PC-9 (cell line): ENCODE measurements at regions not wholly inside any gene's neighbourhood (a gene's known extent, or its start where the extent isn't known, plus 50 kb on each side); places are given as distances from the start of the nearest gene placed in this dataset.
A peak's percentile ranks its signal among the peaks of the same experiment; 100 is the strongest.

Experiments used
- BruUV-seq: library from RNA; stranded (reverse); fragments of 400-500 nt; replicated peaks from 2 replicates; lab custom pipeline; 2021; lab: Mats Ljungman, UMichigan
- CTCF ChIA-PET: fragments of 300-600 bp; sonication (Branson Sonifier 250); formaldehyde crosslinking; loops from one replicate; lab custom pipeline; 2022; ENCODE audit warnings: antibody characterized with exemption; lab: Charles Lee
- POLR2A ChIA-PET: fragments of 300-600 bp; sonication (Branson Sonifier 250); formaldehyde crosslinking; loops from one replicate; lab custom pipeline; 2022; ENCODE audit warnings: antibody characterized with exemption; ENCODE audit not compliant: unreplicated experiment; lab: Charles Lee
- DNase-seq, 2 experiments: peaks; one replicate each; pipeline versions ENCODE4 v3.0.0 to v3.0.0-alpha.2; 2015 to 2022; ENCODE audit warnings: mixed read lengths in 1 of 2
- H2AFZ ChIP-seq: fragments of 200-600 bp; sonication (generic); 2 replicates; pipeline ENCODE4 v1.8.1; 2017; ENCODE audit warnings: antibody characterized with exemption
- H3F3A ChIP-seq: fragments of 200-600 bp; sonication (generic); 2 replicates; pipeline ENCODE4 v1.8.1; 2017; ENCODE audit warnings: antibody characterized with exemption, mild to moderate bottlenecking, low read depth; ENCODE audit not compliant: insufficient read depth
- H3K27ac ChIP-seq: fragments of 200-600 bp; sonication (generic); 2 replicates; pipeline ENCODE4 v1.6.1; 2016; ENCODE audit warnings: mixed run types
- H3K27me3 ChIP-seq: fragments of 200-600 bp; sonication (generic); 2 replicates; pipeline ENCODE4 v1.6.1; 2016; ENCODE audit warnings: low read depth, mixed run types; ENCODE audit not compliant: insufficient read depth
- H3K36me3 ChIP-seq: fragments of 200-600 bp; sonication (generic); 2 replicates; pipeline ENCODE4 v1.6.1; 2016; ENCODE audit warnings: low read depth, mixed run types
- H3K4me1 ChIP-seq: fragments of 200-600 bp; sonication (generic); replicated peaks from 2 replicates; pipeline ENCODE4 v1.6.1; 2016; ENCODE audit warnings: mixed run types; ENCODE audit not compliant: insufficient read depth
- H3K4me2 ChIP-seq: fragments of 200-600 bp; sonication (generic); 2 replicates; pipeline ENCODE4 v1.6.1; 2017; ENCODE audit warnings: mixed run types
- H3K4me3 ChIP-seq: fragments of 200-600 bp; sonication (generic); 2 replicates; pipeline ENCODE4 v1.6.1; 2016; ENCODE audit warnings: mixed run types
- H3K79me2 ChIP-seq: fragments of 200-600 bp; sonication (generic); 2 replicates; pipeline ENCODE4 v1.6.1; 2017; ENCODE audit warnings: low read depth, mixed run types
- H3K9me2 ChIP-seq: fragments of 200-600 bp; sonication (generic); 2 replicates; pipeline ENCODE4 v1.8.1; 2017; ENCODE audit warnings: mild to moderate bottlenecking; ENCODE audit not compliant: insufficient read depth
- H3K9me3 ChIP-seq: fragments of 200-600 bp; sonication (generic); 2 replicates; pipeline ENCODE4 v1.8.1; 2016; ENCODE audit warnings: low read depth; ENCODE audit not compliant: insufficient read depth
- H4K20me1 ChIP-seq: fragments of 200-600 bp; sonication (generic); 2 replicates; pipeline ENCODE4 v1.8.1; 2017; ENCODE audit not compliant: insufficient read depth
- EZH2 ChIP-seq: fragments of 200-600 bp; sonication (generic); IDR thresholded peaks from 2 replicates; pipeline ENCODE4 v1.8.0; 2017; ENCODE audit warnings: antibody characterized with exemption, low read depth
- intact Hi-C: fragments of 100-400 bp; cut with micrococcal nuclease; formaldehyde crosslinking; loops from one replicate; pipeline ENCODE4 v1.10.0; 2022; ENCODE audit not compliant: unreplicated experiment
- TF ChIP-seq, protein P1 (sequence below): fragments of 200-600 bp; sonication (generic); conservative IDR thresholded peaks from 2 replicates; pipeline ENCODE4 v1.6.1; 2017; ENCODE audit warnings: mixed run types, antibody characterized with exemption, mild to moderate bottlenecking, moderate library complexity

DNA sequence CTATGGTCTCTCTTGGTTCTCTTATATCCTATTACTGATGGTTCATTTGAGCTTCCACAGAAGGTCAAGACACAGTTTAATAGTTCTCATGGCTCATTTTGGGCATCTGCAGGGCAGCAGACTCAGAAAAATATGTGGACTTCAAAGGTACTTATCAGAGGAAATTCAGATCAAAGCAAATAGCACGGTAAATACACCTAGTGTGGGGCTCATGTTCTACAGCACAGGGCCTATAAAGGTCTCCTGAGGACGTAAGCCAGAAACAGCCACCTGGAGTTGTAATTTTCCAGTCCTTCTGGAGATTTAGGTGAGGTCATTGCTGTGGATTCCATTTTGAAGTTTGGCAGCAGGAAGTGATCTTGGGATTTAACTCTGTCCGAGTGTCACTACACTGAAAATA, 134.5 kb upstream of the SGO1 start:
- no peaks in the 10 kb centered on the region for H3K36me3 ChIP-seq
- DNase-seq: peak in 1 of 2 experiments; percentile 60

DNA sequence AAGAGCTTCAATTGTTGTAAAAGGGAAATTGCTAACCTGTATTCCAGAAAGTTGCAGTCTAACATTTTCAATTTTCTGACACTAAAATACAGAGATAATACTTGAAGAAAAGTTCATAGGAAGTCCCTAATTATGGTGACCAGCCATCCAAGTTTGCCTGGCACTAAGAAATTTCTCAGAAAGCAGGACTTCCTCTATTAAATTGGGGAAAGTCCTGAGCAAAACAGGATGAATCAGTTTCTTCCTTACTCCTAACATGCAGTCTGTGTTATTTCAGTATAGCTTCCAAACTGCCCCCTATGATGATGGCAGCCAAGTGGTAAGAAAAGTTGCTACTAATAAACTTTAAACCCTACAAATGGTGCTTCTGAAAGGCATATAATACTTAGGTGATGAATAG, 133.5 kb upstream of the SGO1 start:
- no peaks in the 10 kb centered on the region for H3F3A ChIP-seq
- no TSS peak for BruUV-seq
- no peak overlapping the region for H3K4me2 ChIP-seq
- no peaks in the 10 kb centered on the region for H3K4me1 ChIP-seq
- DNase-seq: no peak
- H3K27ac ChIP-seq: no peak overlapping the region
- POLR2A ChIA-PET: interaction anchor here (0.7 kb wide), 1 partner anchor 19 kb away, joined by 4 read pairs; no protein-coding TSS in a partner anchor
- intact Hi-C loops: no loop called here
- no peaks in the 10 kb centered on the region for H3K36me3 ChIP-seq
- no peak overlapping the region for H3K4me3 ChIP-seq
- H3K27me3 ChIP-seq: no peaks in the 10 kb centered on the region
- H4K20me1 ChIP-seq: no peaks in the 10 kb centered on the region
- no peaks in the 10 kb centered on the region for H3K9me3 ChIP-seq
- CTCF ChIA-PET: no interaction called here
- H2AFZ ChIP-seq: no peak overlapping the region
- no peaks in the 10 kb centered on the region for H3K9me2 ChIP-seq
- TF ChIP-seq, protein P1, sequence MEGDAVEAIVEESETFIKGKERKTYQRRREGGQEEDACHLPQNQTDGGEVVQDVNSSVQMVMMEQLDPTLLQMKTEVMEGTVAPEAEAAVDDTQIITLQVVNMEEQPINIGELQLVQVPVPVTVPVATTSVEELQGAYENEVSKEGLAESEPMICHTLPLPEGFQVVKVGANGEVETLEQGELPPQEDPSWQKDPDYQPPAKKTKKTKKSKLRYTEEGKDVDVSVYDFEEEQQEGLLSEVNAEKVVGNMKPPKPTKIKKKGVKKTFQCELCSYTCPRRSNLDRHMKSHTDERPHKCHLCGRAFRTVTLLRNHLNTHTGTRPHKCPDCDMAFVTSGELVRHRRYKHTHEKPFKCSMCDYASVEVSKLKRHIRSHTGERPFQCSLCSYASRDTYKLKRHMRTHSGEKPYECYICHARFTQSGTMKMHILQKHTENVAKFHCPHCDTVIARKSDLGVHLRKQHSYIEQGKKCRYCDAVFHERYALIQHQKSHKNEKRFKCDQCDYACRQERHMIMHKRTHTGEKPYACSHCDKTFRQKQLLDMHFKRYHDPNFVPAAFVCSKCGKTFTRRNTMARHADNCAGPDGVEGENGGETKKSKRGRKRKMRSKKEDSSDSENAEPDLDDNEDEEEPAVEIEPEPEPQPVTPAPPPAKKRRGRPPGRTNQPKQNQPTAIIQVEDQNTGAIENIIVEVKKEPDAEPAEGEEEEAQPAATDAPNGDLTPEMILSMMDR: no peak
- no peak for TF ChIP-seq EZH2
- H3K79me2 ChIP-seq: no peaks in the 10 kb centered on the region

More for the DNA sequence above, 134.5 kb upstream of the SGO1 start:
- ChIA-PET CTCF (no interaction called here), POLR2A (no interaction called here)
- intact Hi-C loops: loop anchor here (5.0 kb wide), 1 partner anchor 433 kb away; no protein-coding TSS in a partner anchor
- no peaks in the 10 kb centered on the region for H3K9me2 ChIP-seq
- no peaks in the 10 kb centered on the region for H3K4me1 ChIP-seq
- no peaks in the 10 kb centered on the region for H3K9me3 ChIP-seq
- H3K4me3 ChIP-seq: no peak overlapping the region
- no peaks in the 10 kb centered on the region for H3F3A ChIP-seq
- H4K20me1 ChIP-seq: no peaks in the 10 kb centered on the region
- no peak overlapping the region for H3K4me2 ChIP-seq
- no TSS peak for BruUV-seq
- H3K79me2 ChIP-seq: no peaks in the 10 kb centered on the region
- no peak overlapping the region for H3K27ac ChIP-seq
- TF ChIP-seq, protein P1: no peak
- TF ChIP-seq EZH2: no peak
- H2AFZ ChIP-seq: no peak overlapping the region
- no peaks in the 10 kb centered on the region for H3K27me3 ChIP-seq

DNA sequence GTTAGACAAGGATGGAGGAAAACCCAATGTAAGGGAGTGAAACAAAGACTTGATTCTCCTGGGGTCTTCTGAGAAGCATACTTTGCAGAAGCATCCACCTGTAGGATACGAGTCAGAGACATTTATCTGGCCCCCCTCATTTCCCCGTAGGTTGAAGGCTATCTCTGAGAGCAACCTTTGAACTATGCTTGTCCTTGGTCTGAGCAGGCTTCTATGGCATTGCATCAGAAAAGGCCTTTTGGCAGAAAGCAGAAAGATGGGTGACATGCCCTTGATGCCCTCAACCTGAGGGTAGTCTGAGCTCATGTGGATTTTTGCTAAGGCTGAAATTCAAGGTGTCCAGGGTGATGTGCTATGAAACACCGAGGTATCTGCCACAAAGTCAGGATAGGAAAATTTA, 131.6 kb upstream of the SGO1 start:
- intact Hi-C loops: no loop called here
- H3K27ac ChIP-seq: no peak overlapping the region
- BruUV-seq: no TSS peak
- no peak for DNase-seq
- no peaks in the 10 kb centered on the region for H3K9me2 ChIP-seq
- TF ChIP-seq, protein P1: no peak
- CTCF ChIA-PET: no interaction called here
- H3K79me2 ChIP-seq: no peaks in the 10 kb centered on the region
- no peaks in the 10 kb centered on the region for H3F3A ChIP-seq
- H3K4me3 ChIP-seq: no peak overlapping the region
- H3K36me3 ChIP-seq: no peaks in the 10 kb centered on the region
- H3K9me3 ChIP-seq: no peaks in the 10 kb centered on the region
- no peaks in the 10 kb centered on the region for H4K20me1 ChIP-seq
- POLR2A ChIA-PET: no interaction called here
- no peaks in the 10 kb centered on the region for H3K27me3 ChIP-seq
- no peak overlapping the region for H3K4me2 ChIP-seq
- H2AFZ ChIP-seq: no peak overlapping the region
- H3K4me1 ChIP-seq: no peaks in the 10 kb centered on the region
